ENCODE measurements at regions not wholly inside any gene's neighbourhood (a gene's known extent, or its start where the extent isn't known, plus 50 kb on each side); places are given as distances from the start of the nearest gene placed in this dataset.

DNA sequence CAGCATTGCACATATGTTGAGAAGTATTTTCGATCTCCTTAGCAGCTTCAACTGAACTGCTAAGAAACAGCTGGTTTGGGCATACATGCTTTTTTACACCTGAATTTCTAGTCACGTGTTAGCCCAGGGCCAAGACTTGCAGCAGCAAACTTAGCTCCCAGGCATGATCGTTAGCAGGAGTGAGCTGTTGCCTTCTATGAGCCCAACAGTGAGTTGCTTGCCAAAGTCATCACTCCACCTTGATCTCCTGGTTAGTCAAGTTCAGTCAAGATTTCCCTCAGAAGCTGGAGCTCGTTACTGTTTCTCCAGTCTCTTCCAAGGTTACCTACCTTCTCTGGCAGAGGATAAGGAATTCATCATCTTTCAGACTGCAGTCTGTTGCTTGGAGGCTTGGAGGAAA lies 100.4 kb upstream of the SEMA6D start:
- no peak for TF ChIP-seq POLR2A (IDR thresholded peaks at IDR 0.05)
- TF ChIP-seq, protein P1, sequence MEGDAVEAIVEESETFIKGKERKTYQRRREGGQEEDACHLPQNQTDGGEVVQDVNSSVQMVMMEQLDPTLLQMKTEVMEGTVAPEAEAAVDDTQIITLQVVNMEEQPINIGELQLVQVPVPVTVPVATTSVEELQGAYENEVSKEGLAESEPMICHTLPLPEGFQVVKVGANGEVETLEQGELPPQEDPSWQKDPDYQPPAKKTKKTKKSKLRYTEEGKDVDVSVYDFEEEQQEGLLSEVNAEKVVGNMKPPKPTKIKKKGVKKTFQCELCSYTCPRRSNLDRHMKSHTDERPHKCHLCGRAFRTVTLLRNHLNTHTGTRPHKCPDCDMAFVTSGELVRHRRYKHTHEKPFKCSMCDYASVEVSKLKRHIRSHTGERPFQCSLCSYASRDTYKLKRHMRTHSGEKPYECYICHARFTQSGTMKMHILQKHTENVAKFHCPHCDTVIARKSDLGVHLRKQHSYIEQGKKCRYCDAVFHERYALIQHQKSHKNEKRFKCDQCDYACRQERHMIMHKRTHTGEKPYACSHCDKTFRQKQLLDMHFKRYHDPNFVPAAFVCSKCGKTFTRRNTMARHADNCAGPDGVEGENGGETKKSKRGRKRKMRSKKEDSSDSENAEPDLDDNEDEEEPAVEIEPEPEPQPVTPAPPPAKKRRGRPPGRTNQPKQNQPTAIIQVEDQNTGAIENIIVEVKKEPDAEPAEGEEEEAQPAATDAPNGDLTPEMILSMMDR (IDR thresholded peaks at IDR 0.05): no peak

All from uterus (tissue), 2 donors.